ENCODE measurements at regions not wholly inside any gene's neighbourhood (a gene's known extent, or its start where the extent isn't known, plus 50 kb on each side); places are given as distances from the start of the nearest gene placed in this dataset.

DNA sequence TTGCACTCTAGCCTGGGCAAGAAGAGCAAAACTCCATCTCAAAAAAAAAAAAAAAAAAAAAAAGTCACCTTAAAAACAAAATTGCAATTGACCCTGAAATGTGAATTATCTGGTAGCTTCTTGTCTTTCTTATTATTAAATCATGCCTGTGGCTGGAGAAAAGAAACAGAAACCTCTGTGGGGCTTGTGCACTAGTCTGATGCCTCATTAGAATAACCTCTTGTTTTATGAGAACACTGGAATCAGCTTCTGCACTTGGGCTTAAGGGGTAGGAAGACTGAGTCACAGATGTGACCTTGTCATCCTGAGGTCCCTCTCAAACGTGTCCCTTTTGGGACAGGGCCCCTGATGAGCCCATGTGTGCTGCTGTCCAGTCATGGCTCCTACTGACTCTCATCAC is 237.9 kb downstream of the DACT1 start:
- Histone ChIP-seq H3K23ac (ENCODE audit: insufficient read length) (no peak overlapping the region), H4K5ac (ENCODE audit: insufficient read length, low read depth, low read length) (no peak overlapping the region), H2BK5ac (ENCODE audit: low read depth, low read length) (no peak overlapping the region), H3K56ac (replicated peaks; ENCODE audit: insufficient read length, low read depth, low read length) (no peak overlapping the region), H3K9me3 (ENCODE audit: insufficient read depth in 2 of 2, low read depth in 1 of 2, low read length in 1 of 2) (no peaks in the 10 kb centered on the region), H3K36me3 (ENCODE audit: control insufficient read depth in 2 of 4, insufficient read depth in 4 of 4, low read length in 3 of 4) (no peaks in the 10 kb centered on the region), H2AK5ac (ENCODE audit: low read depth, low read length) (no peak overlapping the region), H3K79me2 (ENCODE audit: control insufficient read depth in 1 of 2, insufficient read depth in 2 of 2, low read length in 2 of 2) (no peaks in the 10 kb centered on the region), H3K4me2 (ENCODE audit: insufficient read depth in 1 of 2, low read depth in 2 of 2, low read length in 2 of 2) (no peak overlapping the region), H4K91ac (replicated peaks; ENCODE audit: insufficient read length, low read length) (no peak overlapping the region), H3K4me3 (ENCODE audit: extremely low read depth in 1 of 4, insufficient read depth in 2 of 4, low read depth in 3 of 4, low read length in 4 of 4) (no peak overlapping the region), H2BK12ac (ENCODE audit: low read depth, low read length) (no peak overlapping the region), H3K79me1 (ENCODE audit: low read depth, low read length) (no peaks in the 10 kb centered on the region), H3K9ac (replicated peaks in 1 of 4; ENCODE audit: extremely low read depth in 1 of 4, low read depth in 3 of 4, low read length in 3 of 4) (no peak overlapping the region), H3K27ac (ENCODE audit: low read depth, low read length) (no peak overlapping the region), H4K20me1 (replicated peaks in 1 of 2; ENCODE audit: control insufficient read depth in 1 of 2, insufficient read depth in 2 of 2, low read length in 2 of 2) (peaks cover 0 to 2% of the 10 kb centered on the region in 2 experiments), H4K8ac (ENCODE audit: extremely low read depth, insufficient read depth, low read length) (no peak overlapping the region), H3K18ac (ENCODE audit: extremely low read depth, low read length) (no peak overlapping the region), H3K23me2 (ENCODE audit: low read depth, low read length) (no peaks in the 10 kb centered on the region), H3K4ac (replicated peaks; ENCODE audit: insufficient read length, low read depth, low read length) (no peak overlapping the region), H2AFZ (ENCODE audit: low read length) (no peak overlapping the region), H2BK15ac (ENCODE audit: low read length) (no peak overlapping the region), H3K4me1 (replicated peaks in 1 of 4; ENCODE audit: control insufficient read depth in 3 of 4, insufficient read depth in 4 of 4, low read length in 3 of 4) (no peaks in the 10 kb centered on the region), H3K14ac (ENCODE audit: insufficient read length) (no peak overlapping the region), H3K27me3 (replicated peaks in 1 of 4; ENCODE audit: control insufficient read depth in 3 of 4, extremely low read depth in 1 of 4, insufficient read depth in 3 of 4, low read length in 3 of 4) (no peaks in the 10 kb centered on the region), H2BK20ac (ENCODE audit: low read length) (no peak overlapping the region), H2BK120ac (replicated peaks; ENCODE audit: low read depth, low read length) (no peak overlapping the region)
- ChIA-PET CTCF (ENCODE audit: partially characterized antibody) (interaction anchor here (0.5 to 1.5 kb wide), 7 partner anchors 9 to 637 kb away, joined by 3 to 8 read pairs (median 3); no protein-coding TSS in a partner anchor), POLR2A (ENCODE audit: partially characterized antibody) (no interaction called here)
- TF ChIP-seq CBX5 (IDR thresholded peaks at IDR 0.05; ENCODE audit: low read depth, low read length) (no peak), SP4 (IDR thresholded peaks at IDR 0.05; ENCODE audit: low read length) (no peak), YY1 (IDR thresholded peaks at IDR 0.05; ENCODE audit: low read depth, low read length) (no peak), CREB1 (IDR thresholded peaks at IDR 0.05) (no peak), TCF12 (IDR thresholded peaks at IDR 0.05; ENCODE audit: low read depth, low read length) (no peak), GABPA (IDR thresholded peaks at IDR 0.05; ENCODE audit: borderline replicate concordance, insufficient read depth, low read length) (no peak)
- TF ChIP-seq, protein P1, sequence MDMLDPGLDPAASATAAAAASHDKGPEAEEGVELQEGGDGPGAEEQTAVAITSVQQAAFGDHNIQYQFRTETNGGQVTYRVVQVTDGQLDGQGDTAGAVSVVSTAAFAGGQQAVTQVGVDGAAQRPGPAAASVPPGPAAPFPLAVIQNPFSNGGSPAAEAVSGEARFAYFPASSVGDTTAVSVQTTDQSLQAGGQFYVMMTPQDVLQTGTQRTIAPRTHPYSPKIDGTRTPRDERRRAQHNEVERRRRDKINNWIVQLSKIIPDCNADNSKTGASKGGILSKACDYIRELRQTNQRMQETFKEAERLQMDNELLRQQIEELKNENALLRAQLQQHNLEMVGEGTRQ (IDR thresholded peaks at IDR 0.05; ENCODE audit: low read length): no peak
- FAIRE-seq: no peak
- DNase-seq (ENCODE audit: low read depth in 1 of 2, low spot score in 2 of 2): no peak
- 83% methylated on average over 1 of the region's 1 CpG; no CpG with 5 or more reads in 1 of the 2 experiments for WGBS, 2 experiments (ENCODE audit: extremely low coverage in 1 of 2, insufficient coverage in 1 of 2, insufficient read length in 1 of 2, insufficient replicate concordance in 2 of 2, low coverage in 1 of 2, low lambda C conversion rate in 2 of 2, missing lambda C conversion rate in 1 of 2)
